ENCODE measurements at regions not wholly inside any gene's neighbourhood (a gene's known extent, or its start where the extent isn't known, plus 50 kb on each side); places are given as distances from the start of the nearest gene placed in this dataset.
"Not testable (repeated sequence)": the region's sequence is repeated elsewhere in the genome, so short reads cannot be mapped to it uniquely, and the experiment has no call there.

DNA sequence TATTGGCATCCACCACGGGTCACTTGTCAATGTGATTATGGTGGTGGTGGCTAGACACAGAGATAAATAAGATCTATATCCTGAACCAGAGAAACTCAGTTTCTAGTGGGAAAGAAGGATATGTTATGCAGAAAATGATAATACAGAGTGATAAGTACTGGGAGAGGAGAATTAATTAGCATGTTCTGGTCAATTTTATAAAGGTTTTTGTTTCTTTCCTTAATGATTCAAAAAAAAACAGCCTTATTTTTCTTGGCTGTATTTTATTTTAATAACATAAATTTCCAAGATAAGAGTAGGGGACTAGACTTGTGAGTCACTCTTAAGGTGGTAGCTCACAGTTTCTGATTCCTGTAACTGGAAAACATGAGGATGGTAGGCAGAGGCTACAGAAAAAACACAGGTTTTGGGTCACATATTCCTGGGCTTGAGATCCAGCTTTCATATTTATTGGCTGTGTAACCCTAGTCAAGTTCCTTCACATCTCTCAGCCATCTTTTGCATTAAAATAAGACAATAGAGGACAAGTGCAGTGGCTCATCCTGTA is 350.3 kb upstream of the RPS23 start:
- H3K9ac ChIP-seq: no peak overlapping the region
- TF ChIP-seq, protein P1, sequence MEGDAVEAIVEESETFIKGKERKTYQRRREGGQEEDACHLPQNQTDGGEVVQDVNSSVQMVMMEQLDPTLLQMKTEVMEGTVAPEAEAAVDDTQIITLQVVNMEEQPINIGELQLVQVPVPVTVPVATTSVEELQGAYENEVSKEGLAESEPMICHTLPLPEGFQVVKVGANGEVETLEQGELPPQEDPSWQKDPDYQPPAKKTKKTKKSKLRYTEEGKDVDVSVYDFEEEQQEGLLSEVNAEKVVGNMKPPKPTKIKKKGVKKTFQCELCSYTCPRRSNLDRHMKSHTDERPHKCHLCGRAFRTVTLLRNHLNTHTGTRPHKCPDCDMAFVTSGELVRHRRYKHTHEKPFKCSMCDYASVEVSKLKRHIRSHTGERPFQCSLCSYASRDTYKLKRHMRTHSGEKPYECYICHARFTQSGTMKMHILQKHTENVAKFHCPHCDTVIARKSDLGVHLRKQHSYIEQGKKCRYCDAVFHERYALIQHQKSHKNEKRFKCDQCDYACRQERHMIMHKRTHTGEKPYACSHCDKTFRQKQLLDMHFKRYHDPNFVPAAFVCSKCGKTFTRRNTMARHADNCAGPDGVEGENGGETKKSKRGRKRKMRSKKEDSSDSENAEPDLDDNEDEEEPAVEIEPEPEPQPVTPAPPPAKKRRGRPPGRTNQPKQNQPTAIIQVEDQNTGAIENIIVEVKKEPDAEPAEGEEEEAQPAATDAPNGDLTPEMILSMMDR (IDR thresholded peaks at IDR 0.05): no peak
- no peaks in the 10 kb centered on the region for H3K36me3 ChIP-seq (ENCODE audit: control insufficient read depth, insufficient read depth, low read length)

DNA sequence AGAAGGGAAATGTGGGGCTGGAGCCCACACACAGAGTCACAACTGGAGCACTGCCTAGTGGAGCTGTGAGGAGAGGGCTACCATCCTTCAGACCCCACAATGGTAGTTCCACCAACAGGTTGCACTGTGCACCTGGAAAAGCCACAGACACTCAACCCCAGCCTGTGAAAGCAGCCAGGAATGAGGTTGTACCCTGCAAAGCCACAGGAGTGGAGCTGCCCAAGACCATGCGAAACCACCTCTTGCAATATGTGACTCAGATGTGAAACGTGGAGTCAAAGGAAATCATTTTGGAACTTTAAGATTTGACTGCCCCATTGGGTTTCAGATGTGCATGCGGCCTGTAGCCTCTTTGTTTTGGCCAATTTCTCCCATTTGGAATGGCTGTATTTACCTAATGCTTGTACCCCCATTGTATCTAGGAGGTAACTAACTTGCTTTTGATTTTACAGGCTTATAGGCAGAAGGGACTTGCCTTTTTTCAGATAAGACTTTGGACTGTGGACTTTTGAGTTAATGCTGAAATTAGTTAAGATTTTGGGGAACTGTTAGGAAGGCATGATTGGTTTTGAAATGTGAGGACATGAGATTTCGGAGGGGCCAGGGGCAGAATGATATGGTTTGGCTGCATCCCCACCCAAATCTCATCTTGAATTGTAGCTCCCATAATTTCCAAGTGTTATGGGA is 348.9 kb upstream of the RPS23 start:
- not testable (repeated sequence) for H3K9me3 ChIP-seq (ENCODE audit: control insufficient read depth, low read length); H3K36me3 ChIP-seq (ENCODE audit: control insufficient read depth, insufficient read depth, low read length); H3K4me3 ChIP-seq (ENCODE audit: low read depth, low read length); H3K27ac ChIP-seq; H3K4me2 ChIP-seq (ENCODE audit: low read length); H3K4me1 ChIP-seq; H3K9ac ChIP-seq; H3K79me2 ChIP-seq; H2AFZ ChIP-seq; H3K27me3 ChIP-seq (ENCODE audit: control insufficient read depth, insufficient read depth, low read length)

More for the DNA sequence above, 350.3 kb upstream of the RPS23 start:
- no peak overlapping the region for H2AFZ ChIP-seq
- H3K4me3 ChIP-seq (ENCODE audit: low read depth, low read length): no peak overlapping the region
- H3K4me2 ChIP-seq (ENCODE audit: low read length): no peak overlapping the region
- no peaks in the 10 kb centered on the region for H3K79me2 ChIP-seq
- no peaks in the 10 kb centered on the region for H3K27me3 ChIP-seq (ENCODE audit: control insufficient read depth, insufficient read depth, low read length)
- H3K9me3 ChIP-seq (ENCODE audit: control insufficient read depth, low read length): no peaks in the 10 kb centered on the region
- no peaks in the 10 kb centered on the region for H3K4me1 ChIP-seq
- H3K27ac ChIP-seq: no peak overlapping the region

DNA sequence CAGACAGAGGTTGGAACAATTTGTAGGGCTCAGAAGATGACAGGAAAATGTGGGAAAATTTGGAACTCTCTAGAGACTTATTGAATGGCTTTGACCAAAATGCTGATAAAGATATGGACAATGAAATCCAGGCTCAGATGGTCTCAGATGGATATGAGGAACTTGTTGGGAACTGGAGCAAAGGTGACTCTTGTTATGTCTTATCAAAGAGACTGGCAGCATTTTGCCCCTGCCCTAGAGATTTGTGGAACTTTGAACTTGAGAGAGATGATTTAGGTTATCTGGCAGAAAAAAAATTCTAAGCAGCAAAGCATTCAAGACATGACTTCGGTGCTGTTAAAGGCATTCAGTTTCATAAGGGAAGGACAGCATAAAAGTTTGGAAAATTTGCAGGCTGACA is 347.9 kb upstream of the RPS23 start:
- H2AFZ ChIP-seq; H3K9me3 ChIP-seq (ENCODE audit: control insufficient read depth, low read length); H3K9ac ChIP-seq; H3K4me3 ChIP-seq (ENCODE audit: low read depth, low read length); H3K4me1 ChIP-seq; H3K36me3 ChIP-seq (ENCODE audit: control insufficient read depth, insufficient read depth, low read length); H3K27me3 ChIP-seq (ENCODE audit: control insufficient read depth, insufficient read depth, low read length); H3K4me2 ChIP-seq (ENCODE audit: low read length); H3K27ac ChIP-seq; H3K79me2 ChIP-seq: not testable (repeated sequence)

DNA sequence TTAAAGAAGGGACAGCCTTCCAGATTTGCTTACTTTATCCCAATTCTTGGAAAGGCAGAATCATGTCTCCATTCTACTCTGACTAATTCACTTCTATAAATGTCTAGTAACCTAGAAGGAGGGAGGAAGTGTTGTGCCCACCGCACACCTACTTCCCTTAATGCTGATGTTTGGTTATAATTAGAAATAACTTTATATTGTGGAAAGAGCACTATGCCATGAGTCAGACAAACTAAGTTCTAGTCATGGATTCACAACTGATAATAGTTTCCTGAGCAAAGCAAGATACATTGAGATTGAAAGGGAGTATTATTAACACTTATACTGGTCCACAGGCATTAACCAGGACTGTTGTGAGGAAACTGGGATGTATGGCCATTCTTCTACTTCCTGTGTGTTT is 345.9 kb upstream of the RPS23 start:
- H3K4me2 ChIP-seq (ENCODE audit: low read length): no peak overlapping the region
- no peaks in the 10 kb centered on the region for H3K79me2 ChIP-seq
- no peaks in the 10 kb centered on the region for H3K27me3 ChIP-seq (ENCODE audit: control insufficient read depth, insufficient read depth, low read length)
- H3K27ac ChIP-seq: no peak overlapping the region
- no peaks in the 10 kb centered on the region for H3K9me3 ChIP-seq (ENCODE audit: control insufficient read depth, low read length)
- H3K4me3 ChIP-seq (ENCODE audit: low read depth, low read length): no peak overlapping the region
- H2AFZ ChIP-seq: no peak overlapping the region
- TF ChIP-seq, protein P1 (IDR thresholded peaks at IDR 0.05): no peak
- H3K4me1 ChIP-seq: peaks cover 3% of the 10 kb centered on the region
- H3K36me3 ChIP-seq (ENCODE audit: control insufficient read depth, insufficient read depth, low read length): no peaks in the 10 kb centered on the region
- H3K9ac ChIP-seq: no peak overlapping the region

DNA sequence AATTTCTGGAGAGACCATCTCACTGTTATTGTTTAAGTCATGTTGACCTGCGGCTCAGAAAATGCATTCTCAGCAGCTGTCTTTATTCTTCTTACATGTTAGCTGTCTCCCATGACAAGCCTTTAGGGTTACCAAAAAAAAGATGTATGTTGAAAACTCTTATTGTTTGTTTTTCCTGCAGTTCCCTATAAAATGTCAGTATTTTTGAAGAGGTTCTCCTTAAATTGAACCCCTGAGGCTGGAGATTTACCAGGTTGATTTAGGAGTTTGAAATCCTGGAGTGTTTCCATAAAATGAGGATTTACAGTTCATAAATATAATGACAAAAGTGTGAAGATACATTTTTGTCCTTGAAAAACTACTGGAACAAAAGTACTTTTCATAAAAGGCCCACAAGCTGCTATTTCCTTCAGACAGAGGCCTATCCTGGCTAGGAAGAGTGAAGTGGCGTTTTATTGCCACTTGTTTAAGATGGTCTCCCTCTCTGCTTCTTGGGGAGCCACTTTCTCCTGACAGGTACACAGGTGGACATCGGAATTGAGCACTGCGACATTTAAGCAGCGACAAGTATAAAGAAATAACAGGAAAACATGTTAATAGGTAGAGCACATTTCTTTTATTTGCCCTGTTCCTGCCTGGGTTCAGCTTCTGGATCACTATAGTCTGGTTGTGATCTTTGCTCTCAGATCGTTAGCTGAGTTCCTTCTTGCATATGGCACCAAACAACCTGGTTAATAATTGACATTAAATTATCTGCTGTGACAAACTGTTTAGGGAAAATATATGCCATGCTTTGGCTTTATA is 344.8 kb upstream of the RPS23 start:
- Histone ChIP-seq H3K27ac (no peak overlapping the region), H3K4me2 (ENCODE audit: low read length) (no peak overlapping the region), H3K9ac (no peak overlapping the region), H2AFZ (no peak overlapping the region), H3K79me2 (no peaks in the 10 kb centered on the region), H3K27me3 (ENCODE audit: control insufficient read depth, insufficient read depth, low read length) (no peaks in the 10 kb centered on the region), H3K4me1 (peaks cover 3% of the 10 kb centered on the region), H3K4me3 (ENCODE audit: low read depth, low read length) (no peak overlapping the region), H3K9me3 (ENCODE audit: control insufficient read depth, low read length) (no peaks in the 10 kb centered on the region), H3K36me3 (ENCODE audit: control insufficient read depth, insufficient read depth, low read length) (no peaks in the 10 kb centered on the region)
- TF ChIP-seq, protein P1 (IDR thresholded peaks at IDR 0.05): no peak

Measured in parathyroid adenoma (tissue), 2 donors.